Mesenchymal stem cell (in vitro differentiated cells and primary cell): ENCODE measurements at regions not wholly inside any gene's neighbourhood (a gene's known extent, or its start where the extent isn't known, plus 50 kb on each side); places are given as distances from the start of the nearest gene placed in this dataset.
"Not testable (repeated sequence)": the region's sequence is repeated elsewhere in the genome, so short reads cannot be mapped to it uniquely, and the experiment has no call there.

Experiments used
- DNase-seq: peaks from one replicate; pipeline ENCODE4 v3.0.0-alpha.2; 2013
- H2AFZ ChIP-seq: one replicate; pipeline ENCODE4 v1.6.1; 2013; ENCODE audit warnings: low read depth, mild to moderate bottlenecking, control low read depth, inconsistent platforms, low read length, moderate library complexity
- H2AK5ac ChIP-seq: 2 replicates; pipeline ENCODE4 v1.6.1; 2013; ENCODE audit warnings: low read length, moderate library complexity, mild to moderate bottlenecking, inconsistent platforms; ENCODE audit not compliant: severe bottlenecking
- H2BK120ac ChIP-seq: one replicate; pipeline ENCODE4 v1.6.1; 2013; ENCODE audit warnings: low read depth, mild to moderate bottlenecking, inconsistent platforms, low read length, moderate library complexity
- H2BK12ac ChIP-seq, 2 experiments: one replicate each; pipeline ENCODE4 v1.6.1; 2013; ENCODE audit warnings: inconsistent platforms in 2 of 2, low read length in 2 of 2, mild to moderate bottlenecking in 2 of 2, moderate library complexity in 2 of 2, control low read depth in 1 of 2
- H2BK15ac ChIP-seq: one replicate; pipeline ENCODE4 v1.6.1; 2013; ENCODE audit warnings: mild to moderate bottlenecking, low read depth, inconsistent platforms; ENCODE audit not compliant: poor library complexity, severe bottlenecking
- H2BK5ac ChIP-seq: 2 replicates; pipeline ENCODE4 v1.6.1; 2013; ENCODE audit warnings: low read depth, mild to moderate bottlenecking, low read length, control low read depth, inconsistent platforms; ENCODE audit not compliant: poor library complexity, severe bottlenecking
- H3K14ac ChIP-seq, 2 experiments: one replicate each; pipeline ENCODE4 v1.6.1; 2013; ENCODE audit warnings: inconsistent platforms in 2 of 2, low read length in 2 of 2, control low read depth in 1 of 2, mild to moderate bottlenecking in 1 of 2, moderate library complexity in 1 of 2
- H3K18ac ChIP-seq, 2 experiments: one replicate each; pipeline ENCODE4 v1.6.1; 2013; ENCODE audit warnings: inconsistent platforms in 2 of 2, low read length in 2 of 2, control low read depth in 1 of 2, low read depth in 1 of 2, mild to moderate bottlenecking in 1 of 2
- H3K23ac ChIP-seq, 2 experiments: one replicate each; pipeline ENCODE4 v1.6.1; 2013; ENCODE audit warnings: inconsistent platforms in 2 of 2, low read length in 2 of 2, mild to moderate bottlenecking in 2 of 2, moderate library complexity in 2 of 2, control low read depth in 1 of 2
- H3K27ac ChIP-seq: 2 replicates; pipeline ENCODE4 v1.5.1; 2013; ENCODE audit warnings: mild to moderate bottlenecking, moderate library complexity, low read length, control low read depth, inconsistent platforms; ENCODE audit not compliant: poor library complexity, severe bottlenecking
- H3K27me3 ChIP-seq, 2 experiments: 2 replicates each; pipeline versions ENCODE4 v1.6.1 to v1.7.0; 2013; ENCODE audit warnings: low read length in 2 of 2, mild to moderate bottlenecking in 2 of 2, moderate library complexity in 2 of 2, control low read depth in 1 of 2, inconsistent platforms in 1 of 2; ENCODE audit not compliant: control insufficient read depth in 1 of 2, insufficient read depth in 1 of 2
- H3K36me3 ChIP-seq, 2 experiments: 2 replicates each; pipeline versions ENCODE4 v1.6.1 to v1.7.0; 2013; ENCODE audit warnings: low read length in 2 of 2, control low read depth in 1 of 2, inconsistent platforms in 1 of 2, low read depth in 1 of 2, mild to moderate bottlenecking in 1 of 2; ENCODE audit not compliant: insufficient read depth in 2 of 2, control insufficient read depth in 1 of 2
- H3K4ac ChIP-seq, 2 experiments: one replicate each; pipeline ENCODE4 v1.6.1; 2013; ENCODE audit warnings: inconsistent platforms in 2 of 2, low read length in 2 of 2, mild to moderate bottlenecking in 2 of 2, moderate library complexity in 2 of 2, control low read depth in 1 of 2, low read depth in 1 of 2
- H3K4me1 ChIP-seq: 2 replicates; pipeline ENCODE4 v1.6.1; 2013; ENCODE audit warnings: low read depth, low read length, control low read depth; ENCODE audit not compliant: control insufficient read depth, insufficient read depth
- H3K4me2 ChIP-seq: 2 replicates; pipeline ENCODE4 v1.6.1; 2013; ENCODE audit warnings: low read length, mild to moderate bottlenecking, inconsistent platforms; ENCODE audit not compliant: poor library complexity, severe bottlenecking
- H3K4me3 ChIP-seq, 2 experiments: 2 replicates each; pipeline versions ENCODE4 v1.5.1 to v1.7.0; 2013; ENCODE audit warnings: low read length in 2 of 2, mild to moderate bottlenecking in 2 of 2, control low read depth in 1 of 2, low read depth in 1 of 2; ENCODE audit not compliant: insufficient read depth in 1 of 2
- H3K79me1 ChIP-seq: replicated peaks from 2 replicates; pipeline ENCODE4 v1.6.1; 2013; ENCODE audit warnings: mild to moderate bottlenecking, control low read depth, low read length, inconsistent platforms; ENCODE audit not compliant: poor library complexity, severe bottlenecking
- H3K9ac ChIP-seq: 2 replicates; pipeline ENCODE4 v1.7.0; 2013; ENCODE audit warnings: mild to moderate bottlenecking, low read length, moderate library complexity
- H3K9me3 ChIP-seq: 2 replicates; pipeline ENCODE4 v1.7.0; 2013; ENCODE audit warnings: mild to moderate bottlenecking, low read length; ENCODE audit not compliant: control insufficient read depth
- H4K8ac ChIP-seq: one replicate; pipeline ENCODE4 v1.6.1; 2013; ENCODE audit warnings: inconsistent platforms, mild to moderate bottlenecking, low read length, moderate library complexity
- H4K91ac ChIP-seq: one replicate; pipeline ENCODE4 v1.6.1; 2013; ENCODE audit warnings: mild to moderate bottlenecking, low read length, inconsistent platforms
- WGBS: methylation state at CpG from one replicate; pipeline ENCODE4 v1.1.7; 2013; ENCODE audit warnings: mixed read lengths; 5-methylcytosine and 5-hydroxymethylcytosine counted together

- not testable (repeated sequence) for H2BK12ac ChIP-seq, H3K27me3 ChIP-seq, H2BK5ac ChIP-seq, H3K36me3 ChIP-seq, H3K4ac ChIP-seq, H3K14ac ChIP-seq, H2AFZ ChIP-seq, H2BK120ac ChIP-seq, H3K79me1 ChIP-seq, H3K9ac ChIP-seq, H3K4me1 ChIP-seq, H2AK5ac ChIP-seq, H3K27ac ChIP-seq, H3K9me3 ChIP-seq, H3K4me3 ChIP-seq, H4K91ac ChIP-seq, DNase-seq, H3K4me2 ChIP-seq, H4K8ac ChIP-seq, H2BK15ac ChIP-seq, H3K18ac ChIP-seq, H3K23ac ChIP-seq
- WGBS = no CpG with 5 or more reads among the region's 7 CpGs
Observed at GRCh38 chr10:45122180-45122860, 121.6 kb downstream of the ZNF22 start.

GRCh38 chr10:45135443-45136198, 134.9 kb downstream of the ZNF22 start:
- H2BK5ac ChIP-seq = no peak overlapping the region
- H2AFZ ChIP-seq = no peak overlapping the region
- WGBS = 84% methylated on average over 10 of the region's 12 CpGs

GRCh38 chr10:45136256-45136655, 135.5 kb downstream of the ZNF22 start:
- H2BK12ac ChIP-seq = no peak overlapping the region

More at GRCh38 chr10:45135443-45136198, 134.9 kb downstream of the ZNF22 start:
- no peaks in the 10 kb centered on the region for H3K36me3 ChIP-seq
- no peak overlapping the region for H3K18ac ChIP-seq
- no peaks in the 10 kb centered on the region for H3K9me3 ChIP-seq
- H2AK5ac ChIP-seq = no peak overlapping the region
- no peaks in the 10 kb centered on the region for H3K27me3 ChIP-seq
- H3K9ac ChIP-seq = no peak overlapping the region
- H3K27ac ChIP-seq = no peak overlapping the region
- no peak overlapping the region for H3K4ac ChIP-seq
- no peak overlapping the region for H4K8ac ChIP-seq
- no peak overlapping the region for H2BK15ac ChIP-seq
- DNase-seq = no peak
- H4K91ac ChIP-seq = no peak overlapping the region
- no peak overlapping the region for H3K4me3 ChIP-seq
- H2BK120ac ChIP-seq = no peak overlapping the region
- H2BK12ac ChIP-seq = no peak overlapping the region
- H3K14ac ChIP-seq = no peak overlapping the region
- H3K23ac ChIP-seq = no peak overlapping the region
- no peaks in the 10 kb centered on the region for H3K4me1 ChIP-seq
- H3K4me2 ChIP-seq = no peak overlapping the region
- H3K79me1 ChIP-seq = no peaks in the 10 kb centered on the region

GRCh38 chr10:45144326-45145070, 143.8 kb downstream of the ZNF22 start:
- H3K23ac ChIP-seq = no peak overlapping the region
- H3K27ac ChIP-seq = no peak overlapping the region
- H2AK5ac ChIP-seq = no peak overlapping the region
- no peak overlapping the region for H3K14ac ChIP-seq
- H2BK12ac ChIP-seq = no peak overlapping the region
- H3K4me1 ChIP-seq = no peaks in the 10 kb centered on the region
- H3K27me3 ChIP-seq = no peaks in the 10 kb centered on the region
- no peak overlapping the region for H3K4ac ChIP-seq
- H3K9me3 ChIP-seq = no peaks in the 10 kb centered on the region
- no peak overlapping the region for H2BK15ac ChIP-seq
- no peak overlapping the region for H3K4me2 ChIP-seq
- no CpG with 5 or more reads among the region's 3 CpGs for WGBS
- no peak overlapping the region for H2BK120ac ChIP-seq
- H3K79me1 ChIP-seq = no peaks in the 10 kb centered on the region
- H3K9ac ChIP-seq = no peak overlapping the region
- H4K8ac ChIP-seq = no peak overlapping the region
- no peak overlapping the region for H2BK5ac ChIP-seq
- H2AFZ ChIP-seq = no peak overlapping the region
- no peak for DNase-seq
- H3K4me3 ChIP-seq = no peak overlapping the region
- no peak overlapping the region for H4K91ac ChIP-seq
- H3K36me3 ChIP-seq = no peaks in the 10 kb centered on the region
- no peak overlapping the region for H3K18ac ChIP-seq

More at GRCh38 chr10:45136256-45136655, 135.5 kb downstream of the ZNF22 start:
- Histone ChIP-seq H3K14ac (no peak overlapping the region), H3K4ac (no peak overlapping the region), H3K9me3 (no peaks in the 10 kb centered on the region), H3K4me1 (no peaks in the 10 kb centered on the region), H3K27ac (no peak overlapping the region), H3K4me3 (no peak overlapping the region), H4K8ac (no peak overlapping the region), H3K18ac (no peak overlapping the region), H4K91ac (no peak overlapping the region), H3K23ac (no peak overlapping the region), H3K9ac (no peak overlapping the region), H2AFZ (no peak overlapping the region), H2AK5ac (no peak overlapping the region), H2BK5ac (no peak overlapping the region), H3K36me3 (no peaks in the 10 kb centered on the region), H3K4me2 (no peak overlapping the region), H3K27me3 (no peaks in the 10 kb centered on the region), H2BK120ac (no peak overlapping the region), H3K79me1 (no peaks in the 10 kb centered on the region), H2BK15ac (no peak overlapping the region)
- no peak for DNase-seq
- 90% methylated on average over 8 of the region's 8 CpGs for WGBS
